ENCODE measurements at regions not wholly inside any gene's neighbourhood (a gene's known extent, or its start where the extent isn't known, plus 50 kb on each side); places are given as distances from the start of the nearest gene placed in this dataset.

DNA sequence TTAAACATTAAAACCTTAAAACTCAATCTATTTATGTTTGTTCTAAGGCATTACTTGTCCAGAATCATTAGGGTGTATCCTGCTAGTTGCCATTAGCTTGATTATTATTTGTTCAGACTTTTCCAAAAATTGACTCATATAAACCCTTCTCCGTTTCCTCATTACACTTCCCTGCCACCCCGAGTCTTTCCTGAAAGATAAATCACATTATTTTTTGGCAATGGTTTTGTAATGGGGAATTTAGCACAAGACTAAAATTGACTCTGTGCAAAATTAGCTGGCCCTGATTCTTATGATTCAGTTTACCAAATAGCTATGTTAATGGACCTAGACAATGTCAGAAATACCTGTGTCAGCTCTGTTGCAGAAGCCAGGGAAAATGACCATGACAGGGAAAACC, 112.2 kb upstream of the NT5C1B start:
- no peak for DNase-seq

DNA sequence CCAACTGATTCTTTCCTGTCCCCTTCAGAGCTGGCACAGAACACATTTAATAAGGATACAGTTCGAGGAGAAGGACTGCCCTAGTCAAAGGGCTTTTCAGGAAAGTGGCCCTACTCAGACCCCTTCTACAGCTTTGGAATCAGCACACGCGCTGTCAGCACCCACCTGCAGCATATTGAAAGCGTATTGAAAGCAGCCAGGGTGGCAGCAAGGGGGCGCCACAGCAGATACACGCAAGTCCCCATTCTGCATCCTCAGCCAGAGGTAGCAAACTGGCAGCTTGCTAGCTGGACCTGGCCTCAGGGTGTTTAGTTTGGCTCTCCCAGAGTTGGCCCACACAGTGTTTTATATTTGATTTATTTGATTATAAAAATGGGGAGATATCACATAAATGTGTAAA, 101.0 kb upstream of the NT5C1B start:
- DNase-seq, result no peak

DNA sequence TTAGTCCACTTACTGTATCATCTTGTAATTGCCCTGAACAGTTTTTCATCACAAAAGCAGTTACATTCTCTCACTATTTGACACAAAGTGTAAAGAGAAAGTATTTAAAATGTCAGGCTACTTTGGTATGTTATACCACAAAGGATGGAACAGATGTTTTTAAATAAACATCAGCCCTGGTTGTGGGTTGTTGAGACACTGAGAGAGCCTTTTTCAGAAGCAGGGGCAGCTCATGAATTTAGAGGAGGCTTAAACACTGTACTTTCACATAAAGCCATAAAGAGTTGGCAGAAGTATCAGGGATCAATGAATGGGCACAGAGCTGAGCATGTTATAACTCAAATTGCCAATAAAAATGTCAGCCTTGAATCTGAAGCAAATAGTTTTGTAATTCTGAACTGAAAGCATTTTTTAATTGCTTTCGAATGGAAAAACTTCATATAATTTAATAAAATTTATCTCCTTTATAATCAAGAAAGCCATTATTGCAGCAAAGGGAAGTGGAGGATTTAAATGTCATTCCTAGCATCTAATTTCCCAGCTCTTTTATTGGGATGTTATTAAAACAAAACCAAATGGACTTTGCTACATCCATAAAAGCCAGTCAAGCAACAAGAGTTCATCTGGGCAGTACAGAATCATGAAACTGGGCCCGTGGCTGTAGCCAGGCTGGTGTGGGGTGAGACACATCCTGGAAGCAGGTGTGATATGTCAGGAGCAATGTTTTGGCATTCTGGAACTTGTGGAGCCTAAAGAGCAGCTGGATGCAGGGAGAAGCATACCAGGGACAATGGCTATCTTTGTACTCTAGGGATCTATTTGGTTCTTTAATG, 95.1 kb upstream of the NT5C1B start:
- DNase-seq, result no peak

DNA sequence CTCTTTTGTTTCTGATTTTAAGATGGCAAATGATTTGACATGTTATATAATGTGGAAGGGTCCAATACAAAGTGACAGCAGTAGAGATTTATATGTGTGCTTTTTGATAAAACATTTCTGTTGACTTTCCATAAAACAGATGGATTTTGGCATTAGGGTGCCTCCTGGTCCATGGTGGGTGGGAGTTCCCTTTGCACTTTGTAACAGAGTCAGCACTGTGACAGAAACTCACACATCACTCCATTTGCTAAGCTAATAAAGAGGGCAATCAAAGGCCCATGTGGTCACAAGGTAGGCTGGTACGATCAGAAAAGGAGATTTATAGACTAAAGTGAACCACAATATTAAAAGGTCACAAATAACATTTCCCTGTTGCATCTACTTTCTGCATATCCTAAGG, 93.3 kb upstream of the NT5C1B start:
- DNase-seq, result no peak

DNA sequence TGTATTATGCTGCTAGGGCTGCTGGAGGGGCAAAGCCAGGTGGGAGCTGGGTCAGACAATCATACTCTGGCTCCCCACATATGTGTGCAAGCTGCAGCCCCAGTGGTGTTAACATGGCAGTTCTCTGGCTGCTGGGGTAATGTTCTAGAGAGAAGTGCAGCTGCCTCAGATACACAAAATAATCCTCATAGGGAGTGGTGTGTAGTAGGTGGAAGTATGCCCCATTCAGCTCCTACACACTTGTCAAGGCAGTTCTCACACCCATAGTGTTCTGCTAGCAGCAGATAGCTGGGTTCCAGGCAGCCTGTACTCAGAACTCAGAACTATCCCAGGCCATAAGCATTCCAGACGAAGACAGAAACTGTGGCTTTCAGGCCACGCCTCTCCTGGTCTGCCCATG, 87.9 kb upstream of the NT5C1B start:
- DNase-seq, result no peak

DNA sequence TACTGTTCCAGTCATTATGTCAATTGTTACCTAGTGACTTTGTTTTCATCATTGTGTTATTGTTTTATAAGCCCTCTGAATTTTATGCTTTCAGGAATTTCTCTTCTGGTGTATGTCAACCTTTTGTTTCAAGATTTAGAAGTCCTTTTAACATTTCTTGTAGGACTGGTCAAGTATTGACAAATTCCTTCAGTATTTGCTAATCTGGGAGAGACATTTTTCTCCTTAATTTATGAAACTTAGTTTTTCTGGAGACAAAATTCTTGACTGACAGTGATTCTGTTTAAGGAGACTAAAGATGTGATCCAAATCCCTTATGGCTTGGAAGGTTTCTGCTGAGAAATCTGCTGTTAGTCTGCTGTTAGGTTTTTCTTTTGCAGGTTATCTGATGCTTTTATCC, 84.9 kb upstream of the NT5C1B start:
- no peak for DNase-seq

DNA sequence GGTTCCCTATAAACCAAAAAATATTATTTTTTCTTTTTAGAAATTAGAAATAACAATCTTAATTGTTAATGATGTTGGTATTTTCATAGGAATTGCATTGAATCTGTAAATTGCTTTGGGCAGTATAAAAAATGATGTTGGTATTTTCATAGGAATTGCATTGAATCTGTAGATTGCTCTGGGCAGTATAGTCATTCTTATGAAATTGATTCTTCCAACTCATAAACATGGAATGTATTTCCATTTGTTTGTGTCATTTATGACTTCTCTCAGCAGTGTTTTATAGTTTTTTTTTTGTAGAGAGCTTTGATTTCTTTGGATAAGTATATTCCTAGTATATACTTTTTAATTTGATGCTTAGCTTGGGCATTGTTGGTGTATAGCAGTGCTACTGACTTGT, 82.0 kb upstream of the NT5C1B start:
- no peak for DNase-seq

DNA sequence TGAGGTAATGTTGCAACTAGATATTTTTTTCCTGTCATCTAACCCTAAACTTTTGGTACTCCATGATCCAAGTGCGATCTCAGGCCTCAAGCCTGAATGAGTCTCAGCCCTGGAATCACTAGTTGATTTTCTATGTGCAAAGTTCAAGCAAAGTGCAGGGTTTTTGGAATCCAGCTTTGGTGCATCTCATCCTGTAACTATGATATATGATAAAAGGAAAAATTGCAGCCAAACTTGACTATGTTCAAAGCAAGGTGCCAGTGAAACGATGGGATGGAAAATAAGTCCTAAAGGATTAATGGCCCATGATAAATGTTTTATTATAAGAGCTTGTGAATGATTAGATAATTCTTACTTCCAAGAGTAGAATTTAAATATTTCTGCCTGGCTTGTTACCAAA, 78.9 kb upstream of the NT5C1B start:
- no peak for DNase-seq

DNA sequence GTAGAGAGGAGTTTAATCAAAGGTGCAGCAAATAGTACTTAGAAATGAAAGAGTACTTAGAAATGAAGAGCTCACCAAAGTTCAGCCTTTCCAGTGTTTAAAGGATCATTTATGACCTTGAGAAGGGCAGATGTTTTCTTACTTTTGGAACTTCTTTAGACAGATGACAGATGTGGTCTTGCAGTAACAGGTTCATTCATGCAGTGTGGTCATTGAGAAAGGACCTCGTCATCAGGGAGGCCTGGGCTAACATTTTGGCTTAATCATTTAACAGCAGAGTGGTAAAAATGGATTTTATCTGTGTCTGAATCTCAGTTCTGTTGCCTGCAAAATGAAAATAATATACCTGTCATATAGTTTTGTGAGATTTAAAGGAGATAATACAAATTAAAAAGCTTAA, 75.1 kb upstream of the NT5C1B start:
- no peak for DNase-seq

DNA sequence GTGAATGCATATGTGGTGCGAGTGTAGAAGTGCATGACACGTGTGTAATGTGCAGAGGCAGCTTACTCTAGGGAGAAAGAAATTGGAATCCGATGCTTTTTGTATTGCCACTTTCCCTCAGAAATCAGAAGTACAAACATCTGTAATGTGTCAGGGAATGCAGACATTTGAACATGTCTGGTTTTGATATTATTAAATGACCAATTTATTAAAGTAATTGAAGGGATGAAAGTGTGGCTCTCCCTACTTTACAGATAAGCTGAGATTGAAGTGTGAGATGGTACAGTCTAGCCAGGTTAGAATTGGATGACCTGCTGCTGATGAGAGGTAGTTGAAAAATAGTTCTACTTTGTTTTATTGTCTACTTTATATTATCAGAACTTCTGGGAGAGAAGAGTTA, 74.5 kb upstream of the NT5C1B start:
- no peak for DNase-seq

DNA sequence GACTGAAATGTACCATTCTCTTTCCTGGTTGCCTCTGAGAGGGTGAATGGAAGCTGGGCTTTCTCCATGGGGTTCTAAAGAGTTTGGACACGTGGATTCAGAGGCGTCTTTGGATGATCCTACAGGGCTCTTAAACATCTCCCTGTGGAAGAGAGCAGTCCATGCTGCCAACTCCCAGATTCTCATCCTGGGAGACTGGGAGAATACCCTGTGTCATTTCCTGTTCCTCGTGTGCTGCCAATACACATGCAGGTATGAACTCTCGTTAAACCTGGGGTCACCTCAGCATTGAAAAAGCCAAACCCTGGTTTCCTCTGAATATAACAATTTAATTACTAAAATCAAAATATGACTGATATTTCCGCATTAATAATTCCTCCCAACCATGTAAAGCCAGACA, 73.3 kb upstream of the NT5C1B start:
- no peak for DNase-seq

DNA sequence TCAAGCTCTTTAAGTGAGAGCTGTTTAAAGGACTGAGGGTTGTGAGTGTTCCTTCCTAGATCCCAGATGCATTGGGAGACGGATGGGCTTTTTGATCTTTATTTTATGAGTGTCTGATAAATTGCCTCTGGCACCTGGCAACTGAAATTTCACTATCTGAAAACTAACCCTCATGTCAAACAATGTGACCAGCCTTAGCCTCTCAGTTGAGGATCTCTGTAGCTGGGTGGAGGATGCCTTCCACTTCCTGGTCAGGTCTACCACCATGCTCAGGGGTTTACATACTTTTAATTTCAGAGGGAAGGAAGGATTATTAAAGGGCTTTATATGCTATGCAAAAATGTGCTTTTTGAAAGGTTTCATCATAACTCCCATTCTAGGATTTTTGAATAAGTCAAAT, 70.5 kb upstream of the NT5C1B start:
- no peak for DNase-seq

DNA sequence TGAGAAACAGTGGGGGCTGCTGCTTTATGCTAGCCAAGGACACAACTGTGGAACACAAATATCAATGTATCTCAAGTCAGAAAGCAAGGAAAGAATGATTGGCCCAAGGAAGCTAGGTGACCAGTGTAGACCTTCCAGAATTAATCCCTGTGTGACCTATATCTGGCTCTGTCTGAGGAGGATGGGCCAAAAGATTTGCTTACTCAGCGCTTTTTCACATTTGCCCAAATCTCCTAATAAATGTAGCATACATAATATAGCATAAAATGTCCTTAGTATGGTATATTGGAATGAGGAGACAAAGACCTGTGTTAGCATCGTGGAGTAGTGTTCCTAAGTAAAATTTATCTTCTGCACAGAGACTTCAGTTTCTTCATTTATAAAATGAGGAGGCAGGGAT, 66.7 kb upstream of the NT5C1B start:
- DNase-seq, result no peak

DNA sequence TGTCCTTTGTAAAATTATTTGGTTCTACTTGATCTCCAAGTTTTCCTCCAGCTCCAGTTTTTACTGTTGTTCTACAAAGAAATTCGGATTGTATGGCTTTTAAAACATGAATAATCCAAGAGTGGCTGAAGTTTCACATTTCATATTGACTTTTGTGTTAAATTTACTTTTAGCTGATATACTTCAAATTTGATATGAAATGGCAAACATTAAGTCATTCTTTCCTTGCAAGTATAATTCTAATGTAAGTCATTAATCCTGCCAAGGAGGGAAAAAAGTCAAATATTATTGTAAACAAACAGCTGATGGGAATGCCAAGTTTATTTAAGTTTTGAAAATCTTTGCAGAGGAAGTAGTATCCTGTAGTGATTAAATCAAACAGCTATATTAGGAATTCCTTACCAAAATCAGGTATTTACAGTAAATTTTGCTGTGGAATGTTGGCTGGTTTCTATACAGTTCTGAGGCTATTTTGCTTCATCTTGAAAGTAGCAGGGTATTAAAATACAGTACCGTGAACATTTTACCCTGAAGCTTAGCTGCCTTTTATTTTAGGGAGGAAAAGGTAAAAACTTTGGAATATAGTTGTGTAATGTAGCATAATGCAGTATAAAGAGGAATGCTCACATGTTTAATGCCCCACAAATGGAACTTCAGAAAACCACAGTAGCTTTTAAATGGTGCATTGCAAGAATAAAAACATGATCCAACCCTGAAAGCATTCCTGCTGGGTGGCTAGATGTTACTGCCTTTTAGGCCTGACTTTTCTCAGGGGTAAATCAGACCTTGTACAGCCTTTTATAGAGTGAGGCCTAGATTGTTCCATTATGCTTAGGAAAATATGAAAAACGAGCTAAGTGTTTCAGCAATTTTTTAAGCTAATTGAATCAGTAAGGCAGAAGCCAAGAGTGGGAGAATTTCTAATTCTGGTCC, 62.7 kb upstream of the NT5C1B start:
- no peak for DNase-seq

DNA sequence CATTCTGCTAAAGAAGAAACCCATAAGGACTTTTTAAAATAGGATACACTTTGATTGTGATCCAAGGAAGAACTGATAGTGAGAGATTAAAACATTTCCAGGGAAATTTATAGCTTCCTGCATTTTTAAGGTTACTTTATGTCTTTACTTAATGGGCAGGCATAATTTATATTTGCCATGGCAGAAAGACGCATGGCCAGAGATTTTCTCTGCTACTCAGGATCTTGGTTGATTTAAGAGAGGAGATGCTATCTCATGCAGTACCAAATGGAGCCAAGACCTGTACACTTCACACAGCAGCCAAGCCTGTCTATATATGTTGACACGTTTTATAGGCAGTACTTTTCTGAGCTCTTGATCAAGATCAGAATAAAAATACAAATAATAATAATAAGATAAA, 60.9 kb upstream of the NT5C1B start:
- no peak for DNase-seq

DNA sequence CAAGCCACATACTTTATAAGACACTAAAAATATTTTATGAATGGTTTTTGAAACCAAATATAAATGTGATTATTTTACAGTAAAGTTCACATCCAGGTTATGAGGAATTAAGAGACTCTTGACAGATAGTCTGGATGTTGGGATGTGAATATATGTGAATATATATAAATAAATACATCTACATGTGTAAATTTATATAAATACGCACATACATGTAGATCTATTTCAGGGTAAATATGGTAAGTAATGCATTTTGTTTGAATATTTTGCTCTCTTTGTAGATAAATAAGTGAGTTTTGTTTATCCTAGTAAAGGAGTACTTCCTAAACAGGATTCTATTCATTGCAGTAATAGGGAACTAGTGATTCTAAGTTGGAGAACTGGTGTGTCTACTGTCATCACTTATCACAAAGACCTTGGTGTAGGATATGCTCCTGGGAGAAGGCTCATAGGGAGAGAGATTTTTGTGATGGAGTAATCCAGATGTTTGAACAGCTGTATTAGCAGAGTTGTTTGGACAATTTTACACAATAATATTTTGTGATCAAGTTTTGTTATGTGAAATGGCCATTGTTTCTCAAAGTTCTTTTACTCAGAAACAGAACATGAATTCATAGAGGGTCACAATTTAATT, 60.2 kb upstream of the NT5C1B start:
- DNase-seq, result no peak

DNA sequence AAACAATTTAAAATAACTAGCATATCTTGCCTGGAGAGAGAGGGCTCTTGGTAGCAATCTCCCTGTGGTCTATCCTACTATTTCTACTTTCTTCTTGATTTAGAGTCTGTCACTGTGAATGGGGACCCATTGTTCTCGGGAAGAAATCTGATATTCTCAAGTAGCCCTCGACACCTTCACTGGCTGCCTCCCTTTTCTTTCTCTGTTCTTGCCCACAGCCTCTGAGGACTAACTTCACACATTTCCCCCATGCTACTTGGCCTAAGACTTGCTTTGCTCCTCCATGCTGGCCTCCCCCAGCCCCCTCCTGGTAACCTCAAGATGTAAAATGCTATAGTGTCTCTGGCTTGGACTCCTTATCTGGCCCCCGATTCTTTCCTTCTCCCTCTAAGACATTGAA, 58.8 kb upstream of the NT5C1B start:
- DNase-seq, result no peak

DNA sequence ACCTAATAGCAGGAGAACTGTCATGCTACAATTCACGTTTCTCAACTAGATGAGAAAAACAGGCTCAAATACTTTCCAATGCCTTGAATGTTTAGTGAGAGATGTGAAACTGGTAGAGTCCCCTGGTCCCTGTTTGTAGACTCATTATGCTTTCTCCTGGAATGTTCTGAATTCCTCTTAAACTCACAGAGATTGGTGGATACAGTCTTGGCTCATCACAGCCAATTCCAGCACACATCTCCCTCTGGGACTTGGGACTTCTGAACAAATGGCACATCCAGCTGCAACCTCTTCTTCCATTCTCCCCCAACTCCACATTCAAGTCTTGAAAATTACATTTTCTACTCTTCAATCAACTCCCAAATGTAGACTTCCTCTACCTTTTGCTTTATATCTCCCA, 58.4 kb upstream of the NT5C1B start:
- no peak for DNase-seq

DNA sequence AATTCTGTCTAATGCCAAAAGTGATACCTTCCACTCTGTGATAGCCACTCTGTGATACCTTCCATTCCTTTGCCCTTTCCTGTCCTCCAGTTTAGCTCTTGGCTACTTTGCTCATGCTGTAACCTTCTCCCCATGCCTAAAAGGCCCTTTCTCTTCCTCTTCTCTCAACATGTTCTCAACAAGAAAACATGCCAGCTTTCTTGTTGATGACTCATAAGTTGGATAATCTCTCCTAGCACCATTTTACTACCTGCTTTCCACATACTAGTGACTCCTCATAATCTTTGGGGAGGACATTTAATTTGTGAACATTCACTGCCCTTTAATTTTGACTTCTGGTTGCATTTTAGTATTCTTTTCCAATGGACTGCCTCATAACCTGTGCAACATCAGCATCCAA, 55.9 kb upstream of the NT5C1B start:
- DNase-seq, result no peak

DNA sequence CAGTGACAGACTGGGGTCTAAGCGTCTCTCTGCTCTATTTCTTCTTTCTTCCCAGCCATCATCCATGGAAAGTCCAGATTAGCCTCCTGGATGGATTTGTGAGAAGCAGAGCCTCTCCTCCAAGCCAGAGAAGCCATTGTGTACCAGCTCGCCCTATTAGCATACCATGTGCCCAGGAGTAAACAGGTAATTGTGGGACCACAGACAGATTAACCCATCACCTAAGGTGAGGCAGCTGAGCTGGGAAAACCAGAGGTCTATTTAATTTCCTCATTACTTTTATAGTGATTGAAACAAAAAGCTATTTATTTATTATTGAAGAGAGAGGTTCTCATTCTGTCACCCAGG, 54.7 kb upstream of the NT5C1B start:
- DNase-seq, result no peak

DNA sequence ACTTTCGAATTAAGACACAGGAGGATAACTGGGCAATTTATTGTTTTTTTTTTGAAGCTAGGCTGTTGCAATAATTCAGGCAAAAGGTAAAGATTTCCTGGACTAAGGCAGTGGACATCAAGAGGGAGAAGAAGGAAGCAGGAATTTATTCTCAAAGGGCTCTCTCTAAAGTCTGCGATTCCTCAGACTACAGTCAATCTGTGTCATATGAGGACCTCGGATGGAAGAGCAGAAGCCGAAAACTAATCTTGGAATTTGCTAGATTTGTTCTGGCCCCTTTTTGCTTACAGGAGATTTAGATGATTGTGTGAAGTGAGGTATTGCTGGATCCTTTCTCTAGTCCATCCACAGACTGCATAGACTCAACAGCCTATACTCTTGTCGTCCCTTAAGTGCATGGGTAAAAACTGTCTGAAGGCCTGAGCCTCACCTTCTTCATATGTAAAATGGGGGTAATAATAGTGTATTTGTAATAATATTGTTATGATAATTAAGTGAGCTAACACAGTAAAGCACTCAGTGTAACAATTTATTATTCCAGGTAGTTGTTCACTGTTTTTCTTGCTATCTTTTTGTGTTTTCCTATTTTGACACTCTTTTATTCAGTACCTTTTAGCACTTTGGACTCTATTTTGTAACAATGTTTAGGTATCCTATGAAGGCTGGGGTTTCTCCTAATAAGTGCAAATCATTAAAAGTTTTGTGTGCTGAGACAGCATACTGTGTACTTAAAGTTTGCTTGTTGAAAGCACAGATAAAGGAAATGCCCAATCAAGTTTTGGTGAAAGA, 54.2 kb upstream of the NT5C1B start:
- DNase-seq, result no peak

DNA sequence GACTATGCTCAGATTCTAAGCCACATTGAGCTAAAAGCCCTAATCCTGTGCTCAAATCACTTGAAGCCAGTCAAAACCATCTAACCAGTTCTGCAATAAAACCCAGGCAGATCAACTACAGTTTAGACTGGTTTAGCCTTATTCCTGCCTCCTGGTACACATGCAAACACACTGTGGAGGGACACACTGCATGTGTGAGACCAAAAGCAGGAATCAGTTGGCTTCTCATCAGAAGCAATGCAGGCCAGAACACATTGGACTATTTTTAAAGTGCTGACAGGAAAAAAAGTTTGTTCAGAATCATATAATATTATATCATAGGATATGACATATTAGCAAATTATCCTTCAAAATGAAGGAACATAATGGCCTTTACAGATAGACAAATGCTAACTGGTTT, 52.5 kb upstream of the NT5C1B start:
- no peak for DNase-seq
